DND-41 (cell line): ENCODE measurements at regions not wholly inside any gene's neighbourhood (a gene's known extent, or its start where the extent isn't known, plus 50 kb on each side); places are given as distances from the start of the nearest gene placed in this dataset.

Source experiments
- EZH2 ChIP-seq: IDR thresholded peaks from 3 replicates; pipeline ENCODE4 v1.6.1; 2012; ENCODE audit warnings: borderline replicate concordance, low read depth, mild to moderate bottlenecking, moderate library complexity, low read length, inconsistent platforms; ENCODE audit not compliant: severe bottlenecking
- TF ChIP-seq, protein P1 (sequence below): IDR thresholded peaks from 2 replicates; pipeline ENCODE4 v1.5.1; 2012; ENCODE audit warnings: borderline replicate concordance, low read length, moderate library complexity, mild to moderate bottlenecking; ENCODE audit not compliant: poor library complexity, severe bottlenecking; ENCODE audit errors: extremely low read depth

DNA sequence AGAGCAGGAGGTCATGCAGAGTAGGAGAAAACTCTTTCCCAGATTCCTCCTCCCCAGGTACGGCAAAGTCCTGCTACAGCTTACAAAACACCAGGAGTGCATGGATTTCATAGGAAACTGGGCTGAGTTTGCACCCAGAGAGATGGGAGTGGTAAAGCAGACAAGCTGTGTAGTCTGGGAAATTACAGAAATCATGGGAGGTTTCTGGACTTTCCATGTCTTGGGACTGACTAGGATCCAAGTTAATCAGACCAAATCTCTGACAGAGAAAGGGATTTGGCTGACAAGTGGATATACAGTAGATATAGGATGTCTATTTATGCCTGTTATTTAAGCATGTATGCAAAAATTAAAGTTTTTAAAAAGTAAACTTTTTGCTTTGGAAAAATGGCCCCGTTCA lies 205.4 kb upstream of the ACVR2A start:
- TF ChIP-seq, protein P1, sequence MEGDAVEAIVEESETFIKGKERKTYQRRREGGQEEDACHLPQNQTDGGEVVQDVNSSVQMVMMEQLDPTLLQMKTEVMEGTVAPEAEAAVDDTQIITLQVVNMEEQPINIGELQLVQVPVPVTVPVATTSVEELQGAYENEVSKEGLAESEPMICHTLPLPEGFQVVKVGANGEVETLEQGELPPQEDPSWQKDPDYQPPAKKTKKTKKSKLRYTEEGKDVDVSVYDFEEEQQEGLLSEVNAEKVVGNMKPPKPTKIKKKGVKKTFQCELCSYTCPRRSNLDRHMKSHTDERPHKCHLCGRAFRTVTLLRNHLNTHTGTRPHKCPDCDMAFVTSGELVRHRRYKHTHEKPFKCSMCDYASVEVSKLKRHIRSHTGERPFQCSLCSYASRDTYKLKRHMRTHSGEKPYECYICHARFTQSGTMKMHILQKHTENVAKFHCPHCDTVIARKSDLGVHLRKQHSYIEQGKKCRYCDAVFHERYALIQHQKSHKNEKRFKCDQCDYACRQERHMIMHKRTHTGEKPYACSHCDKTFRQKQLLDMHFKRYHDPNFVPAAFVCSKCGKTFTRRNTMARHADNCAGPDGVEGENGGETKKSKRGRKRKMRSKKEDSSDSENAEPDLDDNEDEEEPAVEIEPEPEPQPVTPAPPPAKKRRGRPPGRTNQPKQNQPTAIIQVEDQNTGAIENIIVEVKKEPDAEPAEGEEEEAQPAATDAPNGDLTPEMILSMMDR, result no peak
- no peak for TF ChIP-seq EZH2
